ENCODE measurements at regions not wholly inside any gene's neighbourhood (a gene's known extent, or its start where the extent isn't known, plus 50 kb on each side); places are given as distances from the start of the nearest gene placed in this dataset.

DNA sequence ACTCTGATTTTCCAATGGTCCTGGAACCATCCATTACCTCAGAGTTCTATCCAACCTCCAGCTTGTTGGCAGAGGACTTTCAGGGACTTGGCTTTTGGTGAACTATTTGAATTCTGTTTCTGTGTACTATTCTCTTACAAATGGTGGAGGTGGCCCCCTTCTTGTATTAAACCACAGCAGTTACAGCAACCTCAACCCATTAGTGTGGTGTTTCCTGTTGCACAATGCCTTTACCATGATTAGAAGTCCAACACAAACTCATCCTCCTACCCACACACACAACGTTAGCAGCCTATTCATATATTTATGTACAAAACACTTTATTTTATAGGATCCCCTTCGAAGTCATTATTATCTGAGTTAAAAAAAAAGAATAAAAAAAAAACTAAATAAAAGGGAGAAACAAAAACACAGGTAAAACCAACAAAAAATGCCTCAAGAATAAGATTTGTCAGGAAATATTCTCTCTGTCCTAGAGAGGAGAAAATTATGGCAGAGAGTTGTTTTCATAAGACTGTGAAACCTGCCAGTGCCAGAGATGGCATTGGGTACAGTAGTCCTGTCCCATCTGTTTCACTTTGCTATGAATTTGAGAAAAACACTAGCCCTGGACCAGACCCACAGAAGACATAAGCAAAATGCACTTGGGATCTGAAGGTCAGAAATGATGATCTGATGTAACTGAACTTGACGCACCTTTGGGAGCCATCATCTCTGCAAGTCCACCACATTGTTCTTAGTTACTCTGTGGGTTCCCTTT, 1896.0 kb upstream of the PIK3C3 start:
- DNase-seq (ENCODE audit: low read depth) = no peak

- DNase-seq (ENCODE audit: low read depth) = no peak
Measured at GRCh38 chr18:40056079-40056692, 1898.8 kb upstream of the PIK3C3 start.

- no peak for DNase-seq (ENCODE audit: low read depth)
Measured at GRCh38 chr18:40055262-40055661, 1899.8 kb upstream of the PIK3C3 start.

DNA sequence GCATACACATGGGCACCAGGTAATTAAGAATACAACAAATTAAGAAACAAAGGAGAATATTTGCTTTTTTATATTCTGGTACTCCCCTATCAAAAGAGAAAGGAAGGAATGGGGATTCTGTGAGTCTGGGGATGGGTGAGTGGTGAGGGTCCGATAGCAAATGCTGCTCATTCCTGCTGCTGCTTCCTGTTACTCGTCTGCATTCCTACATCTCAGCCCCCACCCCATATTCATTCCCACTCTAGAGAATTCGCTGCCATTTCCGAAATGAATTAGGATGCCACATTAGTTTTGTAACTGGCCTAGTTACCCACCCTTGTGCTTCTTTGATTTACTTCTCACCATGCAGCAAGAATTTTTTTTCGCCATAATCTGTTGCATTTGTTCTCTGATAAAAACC, 1905.3 kb upstream of the PIK3C3 start:
- DNase-seq (ENCODE audit: low read depth) = no peak

GRCh38 chr18:40048886-40049650, 1906.0 kb upstream of the PIK3C3 start:
- no peak for DNase-seq (ENCODE audit: low read depth)

GRCh38 chr18:40048253-40048652, 1906.8 kb upstream of the PIK3C3 start:
- DNase-seq (ENCODE audit: low read depth) = no peak

DNA sequence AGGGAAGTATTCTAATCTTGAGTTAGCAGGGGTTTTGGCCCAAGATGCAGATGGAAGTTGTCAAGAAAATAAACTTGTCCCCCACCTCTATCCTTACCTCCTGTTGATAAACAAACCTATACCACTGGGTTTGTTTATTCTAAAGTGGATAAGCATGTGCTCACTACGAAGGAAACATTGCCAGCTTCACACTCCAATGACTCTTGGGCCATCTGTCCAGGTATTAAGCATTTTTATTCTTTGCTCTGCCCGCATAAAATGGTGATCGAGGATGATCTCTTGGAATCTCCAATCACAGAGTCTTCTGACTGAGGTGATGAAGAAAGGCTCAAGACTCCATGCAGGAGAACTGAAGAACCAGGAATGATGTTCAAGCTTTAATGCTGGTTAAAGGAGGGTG, 1908.4 kb upstream of the PIK3C3 start:
- DNase-seq (ENCODE audit: low read depth) = no peak

DNA sequence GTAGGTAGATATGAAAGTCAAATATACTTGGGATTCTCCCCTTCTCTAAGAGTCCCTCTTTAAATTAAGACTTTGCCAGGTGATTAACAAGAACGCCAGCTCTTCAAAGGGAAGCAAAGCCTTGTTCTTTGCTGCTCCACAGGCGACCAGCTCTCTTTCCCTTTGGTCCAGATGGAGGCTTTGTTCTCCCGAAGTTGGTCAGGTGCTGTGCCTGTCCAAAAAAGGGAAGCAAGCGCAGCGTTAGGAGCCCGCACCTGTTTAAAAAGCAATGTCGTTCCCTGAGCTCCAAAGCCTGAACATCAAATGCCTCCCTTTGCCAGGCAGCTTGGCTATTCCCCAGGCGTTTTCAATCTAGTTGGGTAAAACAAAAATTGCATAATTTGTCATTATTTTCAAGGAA, 1913.1 kb upstream of the PIK3C3 start:
- DNase-seq (ENCODE audit: low read depth) = no peak

GRCh38 chr18:40040574-40040973, 1914.5 kb upstream of the PIK3C3 start:
- no peak for DNase-seq (ENCODE audit: low read depth)

DNA sequence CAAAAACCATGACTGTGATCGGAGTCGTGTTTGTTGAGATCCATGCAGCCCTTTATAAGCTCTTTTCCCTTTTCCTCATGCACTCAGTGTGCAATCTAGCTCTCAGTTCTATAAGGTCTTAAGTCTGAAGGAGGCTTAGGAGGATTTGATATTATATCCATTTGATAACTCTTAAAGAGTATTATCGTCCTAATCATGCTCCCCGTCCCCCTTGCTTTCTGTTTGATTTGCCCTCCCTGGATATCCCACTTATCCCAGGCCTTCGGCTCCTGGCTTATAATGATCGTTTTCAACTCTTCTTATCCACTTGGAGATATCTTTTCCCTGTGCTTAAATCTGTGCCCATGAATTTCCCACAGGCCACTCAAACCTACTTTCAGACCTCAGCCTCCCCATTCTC, 1917.7 kb upstream of the PIK3C3 start:
- no peak for DNase-seq (ENCODE audit: low read depth)

DNA sequence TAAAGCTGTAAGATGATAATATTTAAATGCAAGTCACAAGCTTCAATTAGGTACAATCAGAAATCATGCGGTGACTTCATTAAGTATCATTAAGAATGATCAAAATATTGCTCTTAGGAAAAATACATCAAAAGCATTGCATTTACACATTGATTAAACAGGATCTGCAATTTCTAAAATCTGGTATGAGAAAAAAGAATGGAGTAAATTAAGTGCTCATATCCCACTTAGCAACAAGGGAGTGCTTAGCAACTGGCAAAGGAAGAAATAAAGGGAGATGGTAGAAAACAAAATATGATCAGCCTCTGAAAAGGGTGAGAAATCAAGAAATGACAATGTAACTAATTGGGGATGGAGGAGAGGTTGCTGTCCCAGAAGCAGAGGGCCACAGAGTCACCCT, 1918.2 kb upstream of the PIK3C3 start:
- no peak for DNase-seq (ENCODE audit: low read depth)

DNA sequence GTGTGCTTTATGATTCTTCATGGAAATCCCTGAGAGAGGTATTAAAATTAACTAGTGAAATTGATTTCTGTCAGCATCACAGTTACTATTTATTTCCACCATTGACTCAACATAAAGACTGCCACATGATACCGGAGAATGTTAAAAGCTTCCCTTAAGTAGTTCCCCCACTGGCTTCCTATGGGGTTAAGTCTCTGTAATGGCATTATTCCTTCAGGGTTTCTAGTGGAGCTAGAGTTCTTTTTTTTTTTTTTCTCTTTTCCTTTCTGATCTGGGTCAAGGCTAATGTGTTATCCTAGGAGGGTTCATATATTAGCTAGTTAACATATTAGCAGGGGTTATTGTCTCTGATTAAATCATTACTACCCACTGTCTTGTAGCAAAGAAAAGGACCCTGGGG, 1919.1 kb upstream of the PIK3C3 start:
- DNase-seq (ENCODE audit: low read depth) = no peak

DNA sequence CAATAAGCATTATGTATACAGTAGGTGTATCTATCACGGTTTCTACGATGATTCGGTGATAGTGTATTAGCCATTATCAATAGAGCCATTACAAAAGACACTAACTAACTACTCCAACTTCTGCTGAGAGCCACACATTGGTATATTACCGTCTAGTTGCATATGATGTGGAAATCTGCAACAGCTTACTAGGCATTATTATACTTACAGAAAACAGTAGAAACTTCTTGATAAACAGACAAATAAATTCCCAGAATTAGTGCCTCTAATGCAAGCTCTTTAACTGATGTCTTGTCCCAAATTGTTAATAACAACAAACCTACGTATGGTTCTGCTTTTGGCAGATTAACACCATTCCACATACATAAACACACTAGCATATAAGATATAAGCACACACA, 1923.0 kb upstream of the PIK3C3 start:
- DNase-seq (ENCODE audit: low read depth) = no peak

DNA sequence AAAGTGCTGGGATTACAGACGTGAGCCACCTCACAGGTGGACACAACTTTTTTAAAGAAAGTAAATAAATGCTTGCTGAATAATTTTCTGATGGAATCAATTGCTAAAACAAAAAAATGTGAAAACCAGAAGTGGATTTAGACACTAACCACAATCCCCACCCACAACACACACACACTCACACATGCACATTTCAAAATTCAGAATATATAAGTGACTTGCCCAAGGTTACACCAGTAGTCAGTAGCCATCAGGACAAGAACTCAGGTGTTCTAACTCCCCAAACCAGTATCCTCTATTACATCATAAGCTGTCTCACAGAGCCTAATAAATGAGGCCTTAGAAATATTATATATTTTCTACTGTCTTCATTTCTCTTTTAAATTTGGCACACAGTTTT, 1923.6 kb upstream of the PIK3C3 start:
- DNase-seq (ENCODE audit: low read depth) = no peak

GRCh38 chr18:40019797-40020392, 1935.1 kb upstream of the PIK3C3 start:
- DNase-seq (ENCODE audit: low read depth) = no peak

- DNase-seq (ENCODE audit: low read depth) = no peak
Measured at GRCh38 chr18:40018266-40018665, 1936.8 kb upstream of the PIK3C3 start.

DNA sequence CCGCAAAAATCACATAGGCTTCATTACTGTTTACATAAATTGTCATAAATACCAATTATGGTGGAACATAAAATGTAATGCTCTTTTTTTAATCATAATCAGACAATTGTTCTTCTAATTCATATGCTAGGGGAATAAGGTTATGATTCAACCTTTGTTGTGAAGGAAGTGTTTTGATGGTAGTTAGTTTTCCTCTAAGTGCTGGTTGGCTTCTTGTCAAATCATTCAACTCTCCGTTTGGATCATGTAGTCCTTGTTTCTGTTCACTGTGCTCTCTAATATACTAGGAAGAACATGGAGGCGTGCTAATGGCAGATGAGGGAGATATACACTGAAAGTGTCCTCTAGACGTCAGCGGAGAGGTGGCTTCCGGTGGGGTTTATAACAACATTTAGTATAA, 1938.0 kb upstream of the PIK3C3 start:
- no peak for DNase-seq (ENCODE audit: low read depth)

- DNase-seq (ENCODE audit: low read depth) = no peak
Measured at GRCh38 chr18:40016405-40016804, 1938.6 kb upstream of the PIK3C3 start.

DNA sequence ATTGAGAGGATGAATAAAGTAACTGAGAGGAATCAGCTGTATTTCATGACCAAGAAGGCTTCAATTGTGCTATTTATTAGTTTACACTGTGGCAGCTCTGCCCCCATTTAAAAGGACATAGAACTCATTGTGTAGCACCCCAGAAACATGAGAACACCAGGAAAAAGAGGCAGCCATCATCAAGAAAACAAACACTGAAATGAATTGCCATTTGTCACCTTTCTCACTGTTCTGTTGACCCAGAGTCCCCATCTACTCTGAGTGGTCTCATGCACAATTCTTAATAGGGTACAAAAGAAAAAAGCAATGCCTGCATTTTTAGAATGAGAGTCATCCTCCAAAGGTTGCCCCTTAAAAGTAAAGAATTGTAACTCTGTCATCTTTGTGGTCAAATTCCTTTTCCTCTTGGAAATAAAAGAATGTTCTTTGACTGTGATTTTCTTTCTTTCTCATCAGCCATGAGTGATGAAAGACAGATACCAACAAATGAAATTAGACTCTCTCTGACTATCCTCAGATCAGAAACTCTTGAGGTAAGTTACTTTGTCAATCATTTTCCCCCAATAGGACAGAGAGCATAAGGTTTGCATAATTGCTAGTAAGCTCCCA, 1941.9 kb upstream of the PIK3C3 start:
- no peak for DNase-seq (ENCODE audit: low read depth)

GRCh38 chr18:40011201-40011600, 1943.8 kb upstream of the PIK3C3 start:
- no peak for DNase-seq (ENCODE audit: low read depth)

DNA sequence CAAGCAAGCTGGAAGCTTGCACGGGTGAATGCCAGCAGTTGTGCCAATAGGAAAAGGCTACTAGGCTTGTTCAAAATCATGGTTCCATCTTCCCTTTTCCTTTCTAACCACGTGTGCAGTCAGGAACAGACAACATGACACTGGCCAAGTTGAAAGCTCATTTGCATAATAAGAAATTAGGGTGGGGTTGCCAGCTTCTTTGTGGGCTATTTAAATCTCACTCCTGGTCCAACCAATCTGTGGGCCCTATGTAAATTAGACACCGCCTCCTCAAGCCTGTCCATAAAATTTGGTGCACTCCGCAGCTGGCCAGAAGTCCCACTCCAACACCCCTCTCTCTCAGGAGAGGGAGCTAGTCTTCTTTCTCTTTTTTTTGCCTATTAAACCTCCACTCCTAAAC, 1948.4 kb upstream of the PIK3C3 start:
- no peak for DNase-seq (ENCODE audit: low read depth)

DNA sequence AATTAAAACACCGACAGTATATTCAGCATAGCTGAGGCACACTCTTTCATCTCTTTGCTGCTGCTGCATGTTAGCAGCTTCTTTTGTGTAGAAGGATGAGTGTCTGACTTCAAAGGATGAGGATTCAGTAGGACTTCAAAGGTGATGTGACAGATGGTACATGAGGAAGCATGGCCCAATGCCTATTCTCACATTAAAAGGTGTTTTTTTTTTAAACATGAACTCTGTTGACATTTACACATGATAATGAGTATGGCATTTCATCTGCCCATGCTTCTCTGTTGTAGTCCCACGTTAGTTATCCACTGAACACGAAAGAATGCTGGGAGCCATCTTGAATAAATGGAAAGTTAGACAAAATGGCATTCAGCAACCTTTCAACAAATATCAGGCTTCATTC, 1950.8 kb upstream of the PIK3C3 start:
- DNase-seq (ENCODE audit: low read depth) = no peak

Data from RPMI7951 (cell line).